ENCODE measurements at regions not wholly inside any gene's neighbourhood (a gene's known extent, or its start where the extent isn't known, plus 50 kb on each side); places are given as distances from the start of the nearest gene placed in this dataset.

DNA sequence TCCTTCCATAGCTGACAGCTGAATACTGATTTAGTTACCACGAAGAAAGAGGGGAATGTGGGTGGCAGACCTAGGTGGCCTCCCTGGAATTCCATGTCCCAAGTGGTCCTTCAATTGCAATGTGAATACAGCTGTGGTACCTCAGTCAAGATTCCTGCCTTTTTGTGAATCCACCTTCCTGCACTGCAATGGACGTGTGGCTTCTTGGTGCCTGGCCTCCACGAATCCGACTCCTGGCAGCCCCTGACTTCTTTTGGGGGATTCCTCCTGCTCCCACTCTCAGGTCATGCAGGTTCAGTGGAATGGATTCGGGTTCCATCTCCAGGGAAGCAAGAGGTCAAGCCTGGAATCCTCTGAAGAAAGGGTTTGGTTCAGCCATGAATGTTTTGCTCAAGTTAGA lies 117.8 kb downstream of the DACT2 start:
- no peaks in the 10 kb centered on the region for H3K36me3 ChIP-seq
- H3K9me3 ChIP-seq: peaks cover 0 to 9% (median 0%) of the 10 kb centered on the region in 12 donors
- no peak overlapping the region for H3K4me3 ChIP-seq
- DNase-seq (no peak), ATAC-seq (no peak)
- H3K4me1 ChIP-seq: no peaks in the 10 kb centered on the region
- TF ChIP-seq, protein P1, sequence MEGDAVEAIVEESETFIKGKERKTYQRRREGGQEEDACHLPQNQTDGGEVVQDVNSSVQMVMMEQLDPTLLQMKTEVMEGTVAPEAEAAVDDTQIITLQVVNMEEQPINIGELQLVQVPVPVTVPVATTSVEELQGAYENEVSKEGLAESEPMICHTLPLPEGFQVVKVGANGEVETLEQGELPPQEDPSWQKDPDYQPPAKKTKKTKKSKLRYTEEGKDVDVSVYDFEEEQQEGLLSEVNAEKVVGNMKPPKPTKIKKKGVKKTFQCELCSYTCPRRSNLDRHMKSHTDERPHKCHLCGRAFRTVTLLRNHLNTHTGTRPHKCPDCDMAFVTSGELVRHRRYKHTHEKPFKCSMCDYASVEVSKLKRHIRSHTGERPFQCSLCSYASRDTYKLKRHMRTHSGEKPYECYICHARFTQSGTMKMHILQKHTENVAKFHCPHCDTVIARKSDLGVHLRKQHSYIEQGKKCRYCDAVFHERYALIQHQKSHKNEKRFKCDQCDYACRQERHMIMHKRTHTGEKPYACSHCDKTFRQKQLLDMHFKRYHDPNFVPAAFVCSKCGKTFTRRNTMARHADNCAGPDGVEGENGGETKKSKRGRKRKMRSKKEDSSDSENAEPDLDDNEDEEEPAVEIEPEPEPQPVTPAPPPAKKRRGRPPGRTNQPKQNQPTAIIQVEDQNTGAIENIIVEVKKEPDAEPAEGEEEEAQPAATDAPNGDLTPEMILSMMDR (IDR thresholded peaks at IDR 0.05): no peak
- TF ChIP-seq POLR2A (IDR thresholded peaks at IDR 0.05): no peak
- 85 to 93% (median 87%) methylated on average over 5 of the region's 5 CpGs for WGBS, 4 donors
- intact Hi-C loops (cut with DNase I): no loop called here
- H3K27me3 ChIP-seq: peaks cover 0 to 4% (median 0%) of the 10 kb centered on the region in 9 donors
- H3K27ac ChIP-seq: no peak overlapping the region

GRCh38 chr6:168201383-168201782 lies 118.2 kb downstream of the DACT2 start:
- no peak for ATAC-seq
- WGBS, 4 donors: 57 to 76% (median 61%) methylated on average over 7 of the region's 7 CpGs
- intact Hi-C loops (cut with DNase I): no loop called here
- H3K4me1 ChIP-seq: no peaks in the 10 kb centered on the region
- no peak for TF ChIP-seq POLR2A (IDR thresholded peaks at IDR 0.05)
- TF ChIP-seq, protein P1 (IDR thresholded peaks at IDR 0.05): peak in 1 of 12 donors; percentile 8
- H3K4me3 ChIP-seq: no peak overlapping the region
- peak in 2 of 5 donors; percentile 4 to 45 for DNase-seq
- peaks cover 0 to 6% (median 0%) of the 10 kb centered on the region in 9 donors for H3K27me3 ChIP-seq
- peaks cover 0 to 9% (median 0%) of the 10 kb centered on the region in 12 donors for H3K9me3 ChIP-seq
- H3K36me3 ChIP-seq: no peaks in the 10 kb centered on the region
- H3K27ac ChIP-seq: no peak overlapping the region

GRCh38 chr6:168200571-168201134 lies 118.9 kb downstream of the DACT2 start:
- DNase-seq: peak in 1 of 5 donors; percentile 14
- H3K27ac ChIP-seq: no peak overlapping the region

More at GRCh38 chr6:168200571-168201134, 118.9 kb downstream of the DACT2 start:
- Histone ChIP-seq H3K27me3 (peaks cover 0 to 8% (median 0%) of the 10 kb centered on the region in 9 donors), H3K36me3 (no peaks in the 10 kb centered on the region), H3K9me3 (peaks cover 0 to 9% (median 0%) of the 10 kb centered on the region in 12 donors), H3K4me3 (no peak overlapping the region), H3K4me1 (no peaks in the 10 kb centered on the region)
- intact Hi-C loops (cut with DNase I): no loop called here
- ATAC-seq: no peak
- TF ChIP-seq POLR2A (IDR thresholded peaks at IDR 0.05): no peak
- TF ChIP-seq, protein P1 (IDR thresholded peaks at IDR 0.05): no peak
- WGBS, 4 donors: 86 to 93% (median 88%) methylated on average over 8 of the region's 8 CpGs

All from heart left ventricle (tissue), 16 donors.